GM21786 (cell line): ENCODE measurements at regions not wholly inside any gene's neighbourhood (a gene's known extent, or its start where the extent isn't known, plus 50 kb on each side); places are given as distances from the start of the nearest gene placed in this dataset.

Experiments used
- ATAC-seq: cut with Tn5 transposase; IDR thresholded peaks from one replicate; pipeline ENCODE4 v1.9.1; 2021; ENCODE audit not compliant: unreplicated experiment

GRCh38 chr20:60966031-60966430 lies 286.0 kb upstream of the CDH4 start:
- ATAC-seq: no peak

- no peak for ATAC-seq
These were observed 285.3 kb upstream of the CDH4 start for GRCh38 chr20:60966766-60967165.

GRCh38 chr20:60967431-60968316 lies 284.4 kb upstream of the CDH4 start:
- ATAC-seq: no peak

- no peak for ATAC-seq
These were observed 283.0 kb upstream of the CDH4 start for GRCh38 chr20:60968853-60969720.

- no peak for ATAC-seq
These were observed 281.5 kb upstream of the CDH4 start for GRCh38 chr20:60970601-60971000.

GRCh38 chr20:60974022-60974421 lies 278.0 kb upstream of the CDH4 start:
- no peak for ATAC-seq

- no peak for ATAC-seq
These were observed 277.6 kb upstream of the CDH4 start for GRCh38 chr20:60974441-60974945.

GRCh38 chr20:60976139-60976538 lies 275.9 kb upstream of the CDH4 start:
- no peak for ATAC-seq

- no peak for ATAC-seq
These were observed 275.1 kb upstream of the CDH4 start for GRCh38 chr20:60976913-60977312.

GRCh38 chr20:60977901-60978300 lies 274.2 kb upstream of the CDH4 start:
- no peak for ATAC-seq

GRCh38 chr20:60984666-60985065 lies 267.4 kb upstream of the CDH4 start:
- no peak for ATAC-seq

- no peak for ATAC-seq
These were observed 265.4 kb upstream of the CDH4 start for GRCh38 chr20:60986506-60987156.

- ATAC-seq: no peak
These were observed 262.0 kb upstream of the CDH4 start for GRCh38 chr20:60990061-60990460.

- ATAC-seq: no peak
These were observed 261.4 kb upstream of the CDH4 start for GRCh38 chr20:60990643-60991042.

- ATAC-seq: no peak
These were observed 258.5 kb upstream of the CDH4 start for GRCh38 chr20:60993433-60994044.

GRCh38 chr20:60999250-60999649 lies 252.8 kb upstream of the CDH4 start:
- no peak for ATAC-seq

- no peak for ATAC-seq
These were observed 250.0 kb upstream of the CDH4 start for GRCh38 chr20:61002090-61002489.

- ATAC-seq: no peak
These were observed 237.6 kb upstream of the CDH4 start for GRCh38 chr20:61014491-61014890.

- ATAC-seq: no peak
These were observed 236.5 kb upstream of the CDH4 start for GRCh38 chr20:61015602-61016001.

GRCh38 chr20:61019322-61019721 lies 232.7 kb upstream of the CDH4 start:
- no peak for ATAC-seq

GRCh38 chr20:61023612-61024011 lies 228.4 kb upstream of the CDH4 start:
- no peak for ATAC-seq
